ENCODE measurements at regions not wholly inside any gene's neighbourhood (a gene's known extent, or its start where the extent isn't known, plus 50 kb on each side); places are given as distances from the start of the nearest gene placed in this dataset.
A peak's percentile ranks its signal among the peaks of the same experiment; 100 is the strongest.
"Not testable (repeated sequence)": the region's sequence is repeated elsewhere in the genome, so short reads cannot be mapped to it uniquely, and the experiment has no call there.

DNA sequence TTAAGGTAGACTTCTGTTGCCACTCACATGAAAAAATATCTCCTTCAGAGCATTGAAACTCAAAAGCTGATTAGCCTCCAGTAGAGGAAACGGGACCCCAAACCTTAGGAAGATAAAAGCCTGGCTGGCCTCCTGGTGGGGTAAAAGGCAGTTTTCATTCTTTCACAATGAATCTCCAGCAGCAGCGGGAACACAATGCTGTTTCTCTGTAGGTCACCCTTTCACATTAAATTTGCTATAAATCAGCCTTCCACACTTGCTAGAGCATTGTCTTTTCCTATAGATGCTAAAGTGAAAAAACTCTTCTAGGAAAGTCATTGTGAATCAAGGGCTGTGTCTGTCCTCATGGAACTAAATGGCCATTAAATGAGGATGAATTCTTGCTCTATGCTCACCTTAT lies 207.3 kb upstream of the MAGEB2 start:
- no peak for DNase-seq

DNA sequence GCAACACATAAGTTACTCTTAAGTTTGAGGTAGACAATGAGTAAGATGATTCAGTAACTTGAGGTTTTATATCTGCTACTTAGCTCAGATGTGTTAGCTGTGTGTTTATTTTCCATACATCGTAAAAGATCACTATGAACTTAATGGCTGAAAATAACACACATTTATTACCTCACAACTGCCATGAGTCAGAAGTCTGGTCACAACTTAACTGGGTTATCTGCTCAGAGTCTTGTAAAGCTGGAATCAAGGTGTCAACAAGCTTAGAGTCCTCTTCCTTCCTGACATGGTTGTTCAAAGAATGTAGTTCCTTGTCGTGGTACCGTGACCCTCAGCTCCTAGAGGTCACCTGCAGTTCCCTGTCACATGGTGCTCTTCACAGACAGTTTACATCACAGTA lies 204.9 kb upstream of the MAGEB2 start:
- DNase-seq: no peak

DNA sequence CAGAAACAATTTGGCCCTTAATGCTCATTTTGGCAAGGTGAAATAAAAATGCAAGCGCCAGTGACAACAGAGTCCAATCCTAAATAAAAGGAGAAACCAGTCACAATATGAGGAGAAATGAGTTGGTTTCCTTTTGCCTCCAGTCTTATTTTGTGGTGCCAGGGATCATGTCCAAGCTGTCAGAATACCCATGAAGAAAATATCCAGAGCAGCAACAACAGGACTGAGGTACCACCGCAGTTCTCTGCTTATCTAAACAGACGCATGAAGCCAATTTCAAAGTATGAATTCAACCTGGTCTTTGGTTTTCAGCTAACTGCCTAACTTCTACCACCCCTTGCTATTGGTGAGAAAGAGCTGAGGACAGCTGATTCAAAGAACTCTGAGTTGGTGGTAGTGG lies 199.9 kb upstream of the MAGEB2 start:
- no peak for DNase-seq

DNA sequence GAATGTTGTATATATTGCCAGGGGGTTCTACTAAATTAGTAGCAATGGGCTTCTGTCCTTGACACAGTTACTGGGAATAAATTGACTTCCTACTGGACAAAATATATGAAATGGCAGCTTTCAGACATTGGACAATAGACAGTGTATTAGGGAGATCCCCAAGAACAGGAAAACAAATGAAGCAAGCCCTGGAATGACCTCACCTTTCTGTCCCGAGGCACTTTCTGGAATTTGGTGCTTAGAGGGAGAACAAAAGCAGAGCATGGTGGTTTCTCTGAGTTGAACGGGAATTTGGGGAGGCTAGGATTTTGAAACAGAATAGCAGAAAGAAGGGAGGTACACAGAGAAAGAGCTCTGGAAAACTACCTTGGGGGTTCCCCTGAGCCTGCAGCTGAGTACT lies 187.7 kb upstream of the MAGEB2 start:
- DNase-seq: no peak

DNA sequence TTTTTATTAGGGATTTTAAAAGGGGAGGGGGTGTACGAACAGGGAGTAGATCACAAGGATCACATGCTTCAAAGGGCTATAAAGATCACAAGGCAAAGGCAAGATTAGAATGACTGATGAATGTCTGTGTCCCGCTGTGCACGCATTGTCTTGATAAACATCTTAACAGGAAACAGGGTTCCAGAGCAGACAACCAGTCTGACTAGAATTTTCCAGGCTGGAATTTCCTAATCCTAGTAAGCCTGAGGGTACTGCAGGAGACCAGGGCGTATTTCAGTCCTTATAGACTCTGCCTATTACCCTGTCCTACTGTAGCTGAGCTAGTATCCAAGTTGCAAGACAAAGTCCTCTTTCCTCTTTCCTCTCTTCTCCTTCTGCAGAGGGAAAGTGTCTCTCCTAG lies 179.0 kb upstream of the MAGEB2 start:
- DNase-seq: not testable (repeated sequence)

DNA sequence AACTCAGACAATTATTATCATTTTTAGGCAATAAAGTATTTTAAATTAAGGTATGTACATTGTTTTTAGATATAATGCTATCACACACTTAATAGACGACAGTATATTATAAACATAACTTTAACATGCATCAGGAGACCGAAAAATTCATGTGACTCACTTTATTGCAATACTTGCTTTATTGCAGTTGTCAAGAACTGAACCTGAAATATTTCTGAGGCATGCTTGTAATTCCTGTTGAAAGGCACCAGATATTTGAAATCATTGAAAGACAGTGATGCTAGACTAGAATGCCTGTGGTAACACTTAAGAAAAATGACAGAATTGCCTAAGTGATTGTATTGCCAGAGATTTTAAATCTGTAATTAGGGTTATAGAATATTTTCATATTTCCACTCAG lies 175.6 kb upstream of the MAGEB2 start:
- peak; percentile 68 for DNase-seq

DNA sequence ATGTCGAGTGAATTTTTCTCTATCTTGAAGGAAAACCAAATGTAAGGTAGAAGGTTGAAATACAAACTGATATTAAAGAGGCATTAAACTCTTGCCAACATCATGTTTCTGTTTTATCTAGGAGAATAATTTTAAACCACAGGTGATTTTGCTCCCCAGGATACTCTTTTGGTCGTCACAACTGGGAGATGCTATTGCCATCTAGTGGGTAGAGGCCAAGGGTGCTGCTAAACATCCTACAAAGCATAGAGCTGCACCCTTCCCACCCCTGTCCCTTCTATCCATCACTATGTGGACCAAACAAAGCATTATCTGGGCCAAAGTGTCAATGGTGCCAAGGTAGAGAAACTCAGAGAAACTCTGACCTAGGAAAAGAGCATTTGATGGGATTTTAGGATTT lies 154.6 kb upstream of the MAGEB2 start:
- DNase-seq: no peak

DNA sequence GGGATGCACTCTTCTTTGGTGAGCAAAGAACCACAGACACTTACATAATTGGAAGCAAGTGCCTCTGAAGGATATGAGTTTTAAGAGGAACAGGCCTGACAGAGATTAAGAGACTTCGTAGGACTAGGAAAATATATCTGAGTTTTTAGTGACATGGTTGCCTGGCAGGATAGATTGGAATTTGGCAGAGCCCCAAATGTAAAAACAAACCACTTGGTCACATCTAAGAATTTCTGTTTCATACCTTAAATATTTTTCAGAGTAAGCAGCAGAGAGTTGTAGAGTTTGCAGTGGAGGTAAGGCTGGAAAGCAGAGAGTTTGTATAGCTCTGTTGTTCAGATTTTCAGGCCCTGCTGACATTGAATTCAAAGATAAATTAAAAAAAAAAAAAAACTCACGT lies 150.1 kb upstream of the MAGEB2 start:
- DNase-seq: peak; percentile 55

DNA sequence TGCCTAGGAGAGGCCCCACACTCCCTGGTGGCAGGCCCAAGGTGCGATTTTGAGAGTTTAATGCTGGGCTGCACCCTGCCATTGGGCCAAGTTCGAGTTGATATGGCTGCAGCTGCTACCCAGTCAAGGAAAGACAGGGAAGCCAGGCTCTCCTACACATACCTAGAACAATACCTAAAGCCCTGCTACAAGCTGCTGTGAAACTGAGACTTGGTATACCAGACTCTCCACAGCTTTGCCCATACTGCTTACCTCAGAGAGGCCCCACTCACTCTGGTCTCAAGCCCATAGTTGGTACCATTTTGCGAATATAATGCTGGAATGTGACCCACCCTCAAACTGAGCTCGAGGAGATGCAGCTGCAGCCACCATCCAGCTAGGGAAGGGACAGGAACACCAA lies 147.7 kb upstream of the MAGEB2 start:
- no peak for DNase-seq

DNA sequence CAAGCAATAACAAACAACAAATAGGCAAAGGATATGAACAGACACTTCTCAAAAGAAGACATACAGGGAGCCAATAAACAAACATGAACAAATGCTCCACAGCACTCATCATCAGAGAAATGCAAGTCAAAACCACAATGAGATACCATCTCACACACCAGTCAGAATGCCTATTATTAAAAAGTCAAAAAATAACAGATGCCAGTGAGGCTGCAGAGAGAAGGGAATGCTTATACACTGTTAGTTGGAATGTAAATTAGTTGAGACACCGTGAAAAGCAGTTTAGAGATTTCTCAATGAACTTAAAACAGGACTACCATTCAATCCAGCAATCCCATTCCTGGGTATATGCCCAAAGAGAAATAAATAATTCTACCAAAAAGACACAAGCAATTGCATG lies 129.8 kb upstream of the MAGEB2 start:
- DNase-seq: no peak

DNA sequence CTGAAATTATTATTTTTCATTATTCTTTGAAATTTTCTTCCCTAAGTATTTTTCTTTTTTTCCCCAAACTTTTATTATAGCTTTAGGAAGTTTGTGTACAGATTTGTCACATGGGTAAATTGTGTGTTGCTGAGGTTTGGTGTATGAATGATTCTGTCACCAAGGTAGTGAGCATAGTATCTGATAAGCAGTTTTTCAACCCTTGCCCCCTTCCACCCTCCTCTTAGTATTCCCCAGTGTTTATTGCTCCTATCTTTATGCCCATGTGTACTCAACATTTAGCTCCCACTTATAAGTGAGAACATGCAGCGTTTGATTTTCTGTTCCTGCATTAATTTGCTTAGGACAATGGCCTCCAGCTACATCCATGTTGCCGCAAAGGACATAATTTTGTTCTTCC lies 103.9 kb upstream of the MAGEB2 start:
- DNase-seq: no peak

DNA sequence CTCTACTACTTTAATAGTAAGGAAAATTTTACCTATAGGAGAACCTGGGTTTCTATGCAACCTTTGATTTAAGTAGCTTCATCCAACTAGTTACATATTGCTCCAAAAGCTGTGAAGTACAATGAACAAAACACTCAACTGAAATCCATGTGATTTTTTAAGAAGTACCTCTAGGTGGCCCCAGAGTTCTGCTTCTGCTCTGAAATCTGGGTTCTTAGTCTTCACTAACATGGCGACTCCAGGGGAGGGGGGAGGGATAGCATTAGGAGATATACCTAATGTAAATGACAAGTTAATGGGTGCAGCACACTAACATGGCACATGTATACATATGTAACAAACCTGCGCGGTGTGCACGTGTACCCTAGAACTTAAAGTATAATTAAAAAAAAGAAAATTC lies 73.4 kb upstream of the MAGEB2 start:
- peak; percentile 45 for DNase-seq

DNA sequence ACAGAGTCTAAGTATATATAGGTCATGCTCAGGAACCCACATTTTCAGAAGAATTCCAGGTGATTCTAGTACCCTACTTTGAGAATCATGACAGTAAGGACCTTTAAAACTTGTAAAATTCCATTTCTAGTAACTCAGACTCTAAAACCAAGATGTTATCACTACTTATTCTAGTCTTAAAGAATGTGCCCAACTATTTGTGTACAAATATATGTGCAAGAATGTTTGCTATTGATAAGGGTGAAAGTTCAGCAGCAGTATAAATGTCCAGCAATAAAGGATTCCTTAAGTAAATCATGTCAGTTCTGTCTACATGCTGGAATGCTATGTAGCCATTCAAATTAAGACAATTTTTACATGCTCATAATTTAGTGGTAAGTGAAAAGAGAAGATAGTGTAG lies 71.1 kb upstream of the MAGEB2 start:
- no peak for DNase-seq

DNA sequence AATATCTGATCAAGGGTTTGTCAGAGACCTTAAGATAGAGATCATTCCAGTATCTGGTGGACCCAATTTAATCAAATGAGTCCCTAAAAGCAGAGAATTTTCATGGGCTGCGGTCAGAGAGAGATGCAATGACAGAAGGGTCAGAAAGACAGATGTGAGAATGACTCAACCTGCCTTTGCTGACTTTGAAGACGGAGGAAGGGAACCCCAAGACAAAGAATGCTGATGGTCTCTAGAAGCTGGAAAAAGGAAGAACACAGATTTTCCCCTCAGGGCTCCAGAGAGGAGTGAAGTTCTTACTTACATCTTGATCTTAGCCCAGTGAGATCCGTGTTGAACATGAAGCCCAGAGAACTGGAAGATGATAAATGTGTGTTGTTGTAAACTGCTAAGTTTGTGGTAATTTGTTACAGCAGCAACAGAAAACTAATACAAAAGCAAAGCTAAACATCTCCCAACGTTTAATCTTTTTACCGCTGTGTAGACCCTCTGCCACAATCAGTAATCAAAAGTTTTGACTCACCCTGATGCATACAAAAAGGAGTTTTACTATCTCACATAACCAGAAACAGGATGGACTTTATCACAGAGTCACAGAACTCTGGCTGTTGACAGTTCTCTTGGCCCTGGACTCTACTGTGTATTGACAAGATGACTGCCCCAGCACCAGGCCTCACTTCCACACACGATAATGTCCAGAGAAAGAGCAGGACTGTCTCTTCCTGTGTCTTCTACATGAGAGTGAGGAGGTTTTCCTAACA lies 70.2 kb upstream of the MAGEB2 start:
- no peak for DNase-seq

DNA sequence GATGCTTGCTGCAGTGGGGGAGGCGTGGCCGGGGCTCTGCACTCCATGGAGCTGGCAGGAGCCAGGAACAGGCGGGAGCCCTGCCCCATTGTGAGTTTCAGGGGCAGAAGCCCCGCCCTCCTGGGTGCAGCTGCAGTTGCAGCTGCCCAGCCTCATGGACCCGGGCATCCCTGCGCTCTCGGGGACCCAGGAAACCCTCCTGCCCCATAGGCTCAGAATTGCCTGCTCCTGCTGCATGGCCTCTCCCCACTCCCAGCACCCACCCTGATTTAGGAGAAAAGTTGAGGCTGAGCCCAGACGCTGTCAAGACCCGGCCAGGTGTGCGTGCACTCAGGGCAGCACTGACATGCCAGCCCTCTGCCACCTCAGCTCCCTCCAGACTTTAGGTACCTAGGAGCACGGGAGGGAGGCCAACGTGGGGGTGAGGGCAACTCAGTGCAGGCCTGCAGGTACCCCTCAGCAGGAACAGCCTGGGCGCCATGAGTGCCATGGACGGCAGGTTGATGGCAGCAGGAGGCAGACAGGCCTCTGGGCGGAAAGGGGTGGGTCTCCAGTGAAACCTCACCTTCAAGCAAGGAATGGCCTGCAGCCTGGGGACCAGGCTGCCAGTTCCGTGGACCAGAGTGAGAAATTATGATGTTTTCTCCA lies 67.2 kb upstream of the MAGEB2 start:
- DNase-seq: no peak

DNA sequence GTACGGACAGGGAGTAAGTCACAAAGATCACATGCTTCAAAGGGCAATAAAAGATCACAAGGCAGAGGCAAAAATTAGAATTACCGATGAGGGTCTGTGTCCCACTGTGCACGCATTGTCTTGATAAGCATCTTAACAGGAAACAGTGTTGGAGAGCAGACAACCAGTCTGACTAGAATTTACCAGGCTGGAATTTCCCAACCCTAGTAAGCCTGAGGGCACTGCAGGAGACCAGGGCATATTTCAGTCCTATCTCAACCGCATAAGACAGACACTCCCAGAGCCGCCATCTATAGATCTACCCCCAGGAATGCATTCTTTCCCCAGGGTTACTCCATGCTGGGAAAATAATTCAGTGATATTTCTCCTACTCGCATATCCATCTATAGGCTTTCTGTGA lies 66.2 kb upstream of the MAGEB2 start:
- peak; percentile 61 for DNase-seq

DNA sequence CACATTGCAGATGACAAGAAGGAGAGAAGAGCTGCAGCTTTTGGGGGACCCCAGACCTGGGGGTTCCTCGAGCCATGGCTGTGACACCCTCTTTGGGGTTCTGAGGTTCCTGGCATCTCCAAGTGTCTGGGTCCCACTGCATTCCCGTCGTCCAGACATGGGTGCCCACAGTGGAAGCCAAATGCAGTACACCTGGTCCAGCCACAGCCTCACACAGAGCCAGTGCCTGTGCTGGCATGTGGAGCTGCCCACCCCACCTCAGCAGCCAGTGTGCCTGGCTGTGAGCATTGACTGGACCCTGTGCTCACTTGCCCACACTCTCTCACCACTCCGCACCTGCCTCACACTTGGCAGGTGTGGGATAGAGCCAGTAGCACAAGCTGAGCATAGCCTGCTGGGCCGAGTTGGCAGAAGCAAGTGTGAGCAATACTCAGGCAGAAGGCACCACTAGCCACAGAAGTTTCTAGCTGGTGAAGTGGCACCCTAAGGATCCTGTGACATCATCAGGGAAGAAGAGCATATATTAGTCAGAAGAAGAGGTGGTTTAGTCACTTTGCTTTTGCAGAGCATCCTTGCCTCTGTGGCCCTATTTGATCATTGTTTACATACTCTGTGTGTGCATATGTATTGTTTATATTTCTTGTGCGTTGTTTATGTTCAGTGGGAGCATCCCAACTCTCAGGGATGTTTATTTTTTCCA lies 65.0 kb upstream of the MAGEB2 start:
- peak; percentile 3 for DNase-seq

DNA sequence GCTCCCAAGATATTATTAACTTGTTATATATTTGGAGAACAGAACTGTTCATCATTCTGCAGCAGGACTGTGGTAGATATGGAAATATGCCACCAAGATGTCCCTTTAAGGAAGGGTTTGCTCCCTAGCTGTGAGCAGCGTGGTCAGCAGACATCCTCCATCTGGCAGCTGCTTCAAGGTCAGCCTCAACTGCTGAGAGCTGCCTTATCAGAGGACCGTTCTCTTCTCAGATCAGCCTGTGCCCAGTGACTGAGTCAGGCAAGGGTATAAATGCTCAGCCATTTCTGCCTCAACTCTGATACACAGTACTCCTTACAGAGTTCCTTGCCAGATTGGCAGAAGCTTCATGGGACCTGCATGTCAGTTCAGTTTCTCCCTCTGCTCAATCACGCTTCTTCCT lies 63.4 kb upstream of the MAGEB2 start:
- DNase-seq: no peak

DNA sequence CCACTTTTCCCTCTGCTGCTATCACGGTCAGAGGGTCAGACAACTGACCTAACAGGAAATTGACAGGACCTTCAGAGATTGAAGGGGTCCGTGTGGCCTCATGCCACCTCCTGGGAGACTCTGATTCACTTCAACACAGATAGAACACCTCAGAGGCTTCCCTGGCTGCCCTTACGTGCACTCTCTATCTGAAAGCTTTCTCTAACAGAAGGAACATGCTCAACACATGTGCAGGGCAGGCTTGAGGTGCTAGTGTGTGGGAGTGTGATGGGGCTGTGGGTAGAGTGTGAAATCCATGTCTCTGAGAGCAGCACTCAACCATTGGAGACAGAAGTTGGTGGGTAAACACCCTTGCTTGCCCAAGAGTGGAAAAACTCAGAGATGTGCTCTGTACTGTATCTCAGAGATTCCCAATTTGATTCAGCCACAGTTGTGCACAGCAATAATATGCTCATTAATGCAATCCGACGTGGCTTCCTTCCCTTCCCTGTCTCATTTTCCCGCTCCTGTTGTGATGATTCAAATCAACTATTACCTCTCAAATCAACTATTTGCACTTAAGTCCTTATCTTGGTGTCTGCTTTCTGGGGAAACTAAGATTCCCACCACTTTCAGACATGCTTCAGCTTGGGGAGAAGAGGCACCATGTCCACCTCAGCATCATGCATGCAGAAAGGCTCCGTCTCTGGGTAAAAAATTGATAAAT lies 62.0 kb upstream of the MAGEB2 start:
- no peak for DNase-seq

DNA sequence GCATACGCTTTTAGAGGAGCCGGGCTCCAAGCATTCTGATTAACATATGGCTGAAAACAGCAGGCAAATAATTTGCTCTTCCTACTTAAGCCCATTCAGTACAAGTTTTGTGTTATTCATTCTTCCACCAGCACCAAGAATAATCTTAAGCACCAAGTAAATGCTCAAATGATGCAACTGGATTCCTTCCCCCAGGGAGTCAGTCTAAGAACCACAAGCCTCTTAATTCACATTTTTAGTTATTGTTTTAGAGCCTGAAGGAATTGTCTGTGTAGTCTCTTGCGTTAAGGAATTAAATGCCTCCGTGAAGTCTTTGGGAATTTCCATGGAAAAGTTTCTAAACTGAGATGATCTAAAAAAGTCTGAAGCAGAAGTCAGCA lies 61.5 kb upstream of the MAGEB2 start:
- DNase-seq: peak; percentile 79

DNA sequence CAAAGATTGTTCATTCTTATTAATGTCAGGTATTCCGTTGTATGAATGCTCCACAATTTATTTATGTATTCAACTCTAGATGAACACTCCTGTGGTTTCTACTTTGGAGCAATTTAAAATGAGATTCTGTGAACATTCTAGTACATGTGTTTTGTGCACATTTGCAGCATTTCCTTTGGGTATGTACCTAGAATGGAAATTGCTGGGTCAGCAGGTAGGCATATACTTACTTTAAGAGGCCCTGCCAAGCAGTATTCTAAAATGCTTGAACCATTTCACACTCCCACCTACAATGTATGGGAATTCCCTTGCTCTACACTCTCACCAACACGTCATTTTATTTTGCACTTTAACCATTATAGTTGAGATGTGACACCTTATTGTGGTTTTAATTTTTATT lies 59.4 kb upstream of the MAGEB2 start:
- no peak for DNase-seq

DNA sequence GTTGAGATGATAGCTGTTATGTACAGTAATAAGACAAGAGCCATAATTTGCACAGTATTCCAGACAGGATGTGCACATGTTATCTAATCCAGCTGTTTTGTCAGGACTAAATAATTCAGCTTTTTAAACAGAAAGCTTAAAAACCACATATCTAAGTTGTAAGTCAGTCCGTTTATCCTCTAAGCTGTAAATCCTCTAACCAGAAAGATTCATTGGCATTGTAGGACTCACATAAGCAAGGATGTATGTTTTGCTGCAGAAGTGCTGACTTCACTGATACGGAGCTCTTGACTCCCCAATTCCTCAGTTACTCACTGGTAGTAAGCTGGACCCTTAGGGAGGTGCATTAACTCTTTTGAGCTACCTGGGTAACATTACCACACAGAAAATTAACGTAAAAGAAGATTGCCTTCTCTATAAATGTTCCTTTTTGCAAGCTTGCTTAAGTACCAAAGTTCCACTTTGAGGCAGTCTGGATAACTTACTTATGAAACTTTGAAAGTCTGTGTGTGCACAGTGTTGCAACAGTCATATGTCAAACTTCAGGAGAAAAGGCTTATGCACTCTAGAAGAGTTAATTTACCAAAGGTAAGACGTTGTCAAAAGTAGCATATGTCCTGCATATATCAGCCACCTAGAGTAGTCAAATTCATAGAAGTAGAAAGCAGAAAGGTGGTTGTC lies 58.3 kb upstream of the MAGEB2 start:
- DNase-seq: no peak

DNA sequence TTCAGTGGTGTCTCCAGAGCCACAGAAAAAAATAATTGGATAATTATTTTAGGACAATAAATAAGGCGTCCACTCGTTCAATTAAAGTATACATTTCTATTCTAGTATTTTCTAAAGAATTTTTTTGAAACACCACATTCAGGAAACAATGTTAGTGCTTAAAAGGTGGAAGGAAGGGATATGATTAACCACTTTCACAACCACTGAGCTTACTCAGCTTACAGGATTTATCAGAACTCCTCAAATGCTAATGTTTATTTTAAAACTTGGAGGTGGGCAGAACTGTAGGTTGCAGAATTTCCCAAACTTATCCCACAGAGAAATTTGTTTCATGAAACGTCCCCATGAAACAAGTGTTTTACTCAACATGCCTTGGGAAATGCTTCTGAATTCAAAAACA lies 54.3 kb upstream of the MAGEB2 start:
- no peak for DNase-seq
